Transverse colon (tissue), 4 donors: ENCODE measurements at regions not wholly inside any gene's neighbourhood (a gene's known extent, or its start where the extent isn't known, plus 50 kb on each side); places are given as distances from the start of the nearest gene placed in this dataset.

Source experiments
- EP300 ChIP-seq: sonication (generic); formaldehyde crosslinking; IDR thresholded peaks from one replicate; pipeline ENCODE4 v1.6.1; 2017; ENCODE audit warnings: antibody characterized with exemption, low read depth
- POLR2A ChIP-seq: fragments of 450-650 bp; IDR thresholded peaks from one replicate; pipeline ENCODE4 v1.6.1; 2016; ENCODE audit warnings: antibody characterized with exemption, mild to moderate bottlenecking, moderate library complexity
- POLR2AphosphoS5 ChIP-seq, 3 donors: sonication (generic); formaldehyde crosslinking; IDR thresholded peaks; one replicate each; pipeline ENCODE4 v1.6.1; 2016; ENCODE audit warnings: antibody characterized with exemption in 3 of 3
- TF ChIP-seq, protein P1 (sequence below), 5 experiments: fragments of 200-600 bp in 3 of 5; fragments of 450-650 bp in 2 of 5; sonication (generic) in 3 of 5; IDR thresholded peaks; 1 replicate in 2 of 5; 2 replicates in 3 of 5; pipeline ENCODE4 v1.5.1; 2016 to 2017; ENCODE audit warnings: antibody characterized with exemption in 5 of 5, inconsistent platforms in 3 of 5, mild to moderate bottlenecking in 2 of 5, moderate library complexity in 1 of 5

GRCh38 chr3:162012633-162013032 is 516.0 kb downstream of the OTOL1 start:
- TF ChIP-seq, protein P1, sequence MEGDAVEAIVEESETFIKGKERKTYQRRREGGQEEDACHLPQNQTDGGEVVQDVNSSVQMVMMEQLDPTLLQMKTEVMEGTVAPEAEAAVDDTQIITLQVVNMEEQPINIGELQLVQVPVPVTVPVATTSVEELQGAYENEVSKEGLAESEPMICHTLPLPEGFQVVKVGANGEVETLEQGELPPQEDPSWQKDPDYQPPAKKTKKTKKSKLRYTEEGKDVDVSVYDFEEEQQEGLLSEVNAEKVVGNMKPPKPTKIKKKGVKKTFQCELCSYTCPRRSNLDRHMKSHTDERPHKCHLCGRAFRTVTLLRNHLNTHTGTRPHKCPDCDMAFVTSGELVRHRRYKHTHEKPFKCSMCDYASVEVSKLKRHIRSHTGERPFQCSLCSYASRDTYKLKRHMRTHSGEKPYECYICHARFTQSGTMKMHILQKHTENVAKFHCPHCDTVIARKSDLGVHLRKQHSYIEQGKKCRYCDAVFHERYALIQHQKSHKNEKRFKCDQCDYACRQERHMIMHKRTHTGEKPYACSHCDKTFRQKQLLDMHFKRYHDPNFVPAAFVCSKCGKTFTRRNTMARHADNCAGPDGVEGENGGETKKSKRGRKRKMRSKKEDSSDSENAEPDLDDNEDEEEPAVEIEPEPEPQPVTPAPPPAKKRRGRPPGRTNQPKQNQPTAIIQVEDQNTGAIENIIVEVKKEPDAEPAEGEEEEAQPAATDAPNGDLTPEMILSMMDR (IDR thresholded peaks at IDR 0.05): no peak
- TF ChIP-seq POLR2A (no peak), POLR2AphosphoS5 (IDR thresholded peaks at IDR 0.05) (no peak), EP300 (no peak)
